ENCODE measurements at regions not wholly inside any gene's neighbourhood (a gene's known extent, or its start where the extent isn't known, plus 50 kb on each side); places are given as distances from the start of the nearest gene placed in this dataset.
"Not testable (repeated sequence)": the region's sequence is repeated elsewhere in the genome, so short reads cannot be mapped to it uniquely, and the experiment has no call there.

DNA sequence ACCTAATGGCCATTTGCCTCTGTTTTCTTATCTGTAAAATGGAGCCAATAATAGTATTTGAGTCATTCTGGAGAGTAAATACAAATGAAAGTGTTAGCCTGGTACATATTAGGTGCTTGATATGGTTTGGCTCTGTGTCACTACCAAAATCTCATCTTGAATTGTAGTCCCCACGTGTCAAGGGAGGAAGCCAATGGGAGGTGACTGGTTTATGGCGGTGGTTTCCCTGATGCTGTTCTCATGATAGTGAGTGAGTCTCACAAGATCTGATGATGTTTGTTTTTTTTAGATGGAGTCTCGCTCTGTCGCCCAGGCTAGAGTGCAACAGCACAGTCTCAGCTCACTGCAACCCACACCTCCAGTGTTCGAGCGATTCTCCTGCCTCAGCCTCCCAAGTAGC, 194.0 kb upstream of the SEMA3E start:
- Histone ChIP-seq H3K9me3 (no peaks in the 10 kb centered on the region), H3K27me3 (no peaks in the 10 kb centered on the region), H3K27ac (no peak overlapping the region), H3K4me3 (no peak overlapping the region), H3K36me3 (no peaks in the 10 kb centered on the region), H3K4me1 (no peaks in the 10 kb centered on the region)
- 89% methylated on average over 4 of the region's 6 CpGs; no CpG with 5 or more reads in 1 of the 2 donors for WGBS, 2 donors (ENCODE audit: low coverage in 1 of 2)
- TF ChIP-seq EP300 (IDR thresholded peaks at IDR 0.05): no peak
- ATAC-seq: no peak

DNA sequence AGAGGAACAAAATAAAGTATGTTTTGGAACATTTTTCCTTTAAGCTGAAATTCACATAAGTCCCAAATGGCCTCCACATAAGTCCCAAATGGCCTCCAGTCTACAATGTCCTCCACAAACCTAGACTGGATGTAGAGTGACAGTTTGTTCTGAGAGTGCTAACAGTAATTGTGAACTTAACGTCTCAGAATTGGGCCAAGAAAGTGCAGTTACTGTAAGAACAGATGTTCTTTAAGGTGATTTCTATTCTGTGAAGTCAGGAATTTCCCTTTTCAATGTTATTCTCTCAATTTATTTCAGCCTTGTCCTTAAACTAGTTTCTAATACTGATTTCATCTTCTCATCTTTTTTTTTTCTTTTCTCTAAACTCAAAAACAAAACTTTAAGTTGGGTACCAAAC, 188.7 kb upstream of the SEMA3E start:
- no peak for ATAC-seq
- H3K9me3 ChIP-seq: no peaks in the 10 kb centered on the region
- no peaks in the 10 kb centered on the region for H3K4me1 ChIP-seq
- TF ChIP-seq POLR2AphosphoS5 (IDR thresholded peaks at IDR 0.05) (no peak), EP300 (IDR thresholded peaks at IDR 0.05) (no peak), POLR2A (IDR thresholded peaks at IDR 0.05) (no peak)
- H3K36me3 ChIP-seq: no peaks in the 10 kb centered on the region
- H3K4me3 ChIP-seq: no peak overlapping the region
- H3K27me3 ChIP-seq: no peaks in the 10 kb centered on the region
- no peak overlapping the region for H3K27ac ChIP-seq
- 78 to 81% methylated on average over 1 of the region's 1 CpG for WGBS, 2 donors (ENCODE audit: low coverage in 1 of 2)

DNA sequence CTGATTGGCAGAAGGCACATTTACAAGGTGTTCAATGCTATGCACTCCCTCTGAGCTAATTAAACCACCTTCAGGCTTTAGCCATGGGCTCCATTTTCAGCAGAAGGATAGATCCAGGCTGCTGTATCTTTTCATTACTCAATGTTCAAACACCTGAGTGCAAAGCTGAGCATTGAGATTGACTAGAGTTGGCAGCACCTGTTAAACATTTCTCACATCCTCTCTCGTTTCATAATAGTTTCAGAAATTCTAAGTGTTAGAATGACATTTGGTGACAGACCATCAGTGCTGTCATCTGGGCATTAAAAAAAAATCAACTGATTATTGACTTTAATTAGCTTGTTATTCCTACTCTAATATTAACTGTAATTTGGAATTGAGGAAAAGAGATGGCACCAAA, 187.1 kb upstream of the SEMA3E start:
- 57 to 83% methylated on average over 1 of the region's 1 CpG for WGBS, 2 donors (ENCODE audit: low coverage in 1 of 2)
- no peak for ATAC-seq
- Histone ChIP-seq H3K36me3 (no peaks in the 10 kb centered on the region), H3K9me3 (no peaks in the 10 kb centered on the region), H3K27ac (no peak overlapping the region), H3K4me3 (no peak overlapping the region), H3K4me1 (no peaks in the 10 kb centered on the region), H3K27me3 (no peaks in the 10 kb centered on the region)
- TF ChIP-seq POLR2AphosphoS5 (IDR thresholded peaks at IDR 0.05): no peak
- no peak for TF ChIP-seq EP300 (IDR thresholded peaks at IDR 0.05)
- TF ChIP-seq POLR2A (IDR thresholded peaks at IDR 0.05): no peak
- TF ChIP-seq, protein P1, sequence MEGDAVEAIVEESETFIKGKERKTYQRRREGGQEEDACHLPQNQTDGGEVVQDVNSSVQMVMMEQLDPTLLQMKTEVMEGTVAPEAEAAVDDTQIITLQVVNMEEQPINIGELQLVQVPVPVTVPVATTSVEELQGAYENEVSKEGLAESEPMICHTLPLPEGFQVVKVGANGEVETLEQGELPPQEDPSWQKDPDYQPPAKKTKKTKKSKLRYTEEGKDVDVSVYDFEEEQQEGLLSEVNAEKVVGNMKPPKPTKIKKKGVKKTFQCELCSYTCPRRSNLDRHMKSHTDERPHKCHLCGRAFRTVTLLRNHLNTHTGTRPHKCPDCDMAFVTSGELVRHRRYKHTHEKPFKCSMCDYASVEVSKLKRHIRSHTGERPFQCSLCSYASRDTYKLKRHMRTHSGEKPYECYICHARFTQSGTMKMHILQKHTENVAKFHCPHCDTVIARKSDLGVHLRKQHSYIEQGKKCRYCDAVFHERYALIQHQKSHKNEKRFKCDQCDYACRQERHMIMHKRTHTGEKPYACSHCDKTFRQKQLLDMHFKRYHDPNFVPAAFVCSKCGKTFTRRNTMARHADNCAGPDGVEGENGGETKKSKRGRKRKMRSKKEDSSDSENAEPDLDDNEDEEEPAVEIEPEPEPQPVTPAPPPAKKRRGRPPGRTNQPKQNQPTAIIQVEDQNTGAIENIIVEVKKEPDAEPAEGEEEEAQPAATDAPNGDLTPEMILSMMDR (IDR thresholded peaks at IDR 0.05): no peak

DNA sequence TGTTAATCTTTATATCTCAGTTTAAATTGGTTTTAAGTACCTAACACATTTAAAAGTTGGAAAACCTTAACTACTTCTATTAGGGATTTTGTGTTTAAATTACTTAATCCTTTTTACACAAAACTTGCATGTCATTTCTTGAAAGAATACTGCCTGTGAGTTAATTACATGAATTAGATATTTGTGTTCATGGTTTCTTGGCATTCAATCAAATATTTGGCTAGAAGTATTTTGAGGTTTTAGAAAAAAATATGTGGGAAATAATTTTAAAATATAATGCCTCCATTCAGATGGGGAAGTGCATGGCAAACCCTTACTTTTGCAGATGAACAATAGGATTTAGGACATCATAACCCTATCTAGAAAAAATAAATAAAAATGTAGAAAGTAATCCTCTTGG, 186.5 kb upstream of the SEMA3E start:
- no peaks in the 10 kb centered on the region for H3K27me3 ChIP-seq
- H3K4me1 ChIP-seq: no peaks in the 10 kb centered on the region
- H3K27ac ChIP-seq: no peak overlapping the region
- no peak overlapping the region for H3K4me3 ChIP-seq
- TF ChIP-seq EP300 (IDR thresholded peaks at IDR 0.05) (no peak), POLR2A (IDR thresholded peaks at IDR 0.05) (no peak)
- TF ChIP-seq, protein P1 (IDR thresholded peaks at IDR 0.05): no peak
- H3K9me3 ChIP-seq: no peaks in the 10 kb centered on the region
- H3K36me3 ChIP-seq: no peaks in the 10 kb centered on the region
- no peak for ATAC-seq

DNA sequence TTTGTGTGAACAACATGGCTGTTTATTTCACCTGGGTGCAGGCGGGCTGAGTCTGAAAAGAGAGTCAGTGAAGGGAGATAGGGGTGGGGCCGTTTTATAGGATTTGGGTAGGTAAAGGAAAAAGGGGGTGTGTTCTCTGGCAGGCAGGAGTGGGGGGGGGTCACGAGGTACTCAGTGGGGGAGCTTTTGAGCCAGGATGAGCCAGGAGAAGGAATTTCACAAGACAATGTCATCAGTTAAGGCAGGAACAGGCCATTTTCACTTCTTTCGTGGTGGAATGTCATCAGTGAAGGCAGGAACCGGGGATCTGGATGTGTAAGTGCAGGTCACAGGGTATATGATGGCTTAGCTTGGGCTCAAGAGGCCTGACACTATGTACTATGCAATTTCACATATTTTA, 184.8 kb upstream of the SEMA3E start:
- WGBS, 2 donors (ENCODE audit: low coverage in 1 of 2): 75 to 90% methylated on average over 2 to 4 of the region's 5 CpGs
- H3K9me3 ChIP-seq, H3K27ac ChIP-seq, H3K4me1 ChIP-seq, H3K4me3 ChIP-seq, H3K36me3 ChIP-seq, H3K27me3 ChIP-seq, ATAC-seq: not testable (repeated sequence)

DNA sequence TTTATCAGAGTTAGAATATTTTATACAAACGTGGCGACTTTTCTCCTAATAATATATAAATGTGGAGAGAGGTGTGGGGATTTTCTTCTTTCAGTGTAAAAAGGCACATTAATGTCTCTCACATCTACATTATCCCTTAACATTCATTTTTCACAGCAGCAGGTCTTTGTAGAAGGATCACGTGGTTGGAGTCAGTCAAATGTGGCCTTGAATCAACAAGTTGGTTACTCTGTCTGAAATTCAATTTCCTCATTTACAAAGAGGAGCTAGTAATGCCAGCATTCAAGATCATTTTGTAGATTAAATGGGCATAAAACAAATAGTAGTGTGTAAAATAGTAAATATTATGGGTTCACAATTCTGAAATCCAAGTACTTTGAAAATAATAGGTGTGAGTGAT, 183.1 kb upstream of the SEMA3E start:
- WGBS, 2 donors (ENCODE audit: low coverage in 1 of 2): 71 to 81% methylated on average over 3 of the region's 3 CpGs
- no peak for ATAC-seq
- Histone ChIP-seq H3K36me3 (no peaks in the 10 kb centered on the region), H3K4me3 (no peak overlapping the region), H3K4me1 (no peaks in the 10 kb centered on the region), H3K9me3 (no peaks in the 10 kb centered on the region), H3K27ac (no peak overlapping the region), H3K27me3 (no peaks in the 10 kb centered on the region)
- TF ChIP-seq POLR2A (IDR thresholded peaks at IDR 0.05) (no peak), POLR2AphosphoS5 (IDR thresholded peaks at IDR 0.05) (no peak), EP300 (IDR thresholded peaks at IDR 0.05) (no peak)

DNA sequence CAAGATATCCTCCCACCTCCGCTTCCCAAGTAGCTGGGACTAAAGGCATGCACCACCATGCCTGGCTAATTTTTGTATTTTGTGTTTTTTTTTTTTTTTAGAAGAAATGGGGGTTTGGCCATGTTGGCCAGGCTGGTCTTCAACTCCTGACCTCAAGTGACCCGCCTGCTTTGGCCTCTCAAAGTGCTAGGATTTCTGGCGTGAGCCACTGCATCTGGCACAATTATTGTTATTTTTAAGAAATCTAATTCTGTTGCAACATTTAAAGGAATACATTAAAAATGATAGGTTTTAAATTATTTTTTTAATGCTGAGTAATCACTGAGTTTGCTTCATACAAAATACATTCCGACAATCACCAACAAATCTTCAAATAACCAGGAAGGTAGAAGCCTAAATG, 178.1 kb upstream of the SEMA3E start:
- H3K27me3 ChIP-seq: no peaks in the 10 kb centered on the region
- no peak overlapping the region for H3K4me3 ChIP-seq
- 74 to 89% methylated on average over 4 of the region's 4 CpGs for WGBS, 2 donors (ENCODE audit: low coverage in 1 of 2)
- no peaks in the 10 kb centered on the region for H3K4me1 ChIP-seq
- TF ChIP-seq EP300 (IDR thresholded peaks at IDR 0.05) (no peak), POLR2A (IDR thresholded peaks at IDR 0.05) (no peak), POLR2AphosphoS5 (IDR thresholded peaks at IDR 0.05) (no peak)
- TF ChIP-seq, protein P1 (IDR thresholded peaks at IDR 0.05): no peak
- no peak overlapping the region for H3K27ac ChIP-seq
- no peaks in the 10 kb centered on the region for H3K36me3 ChIP-seq
- no peak for ATAC-seq
- H3K9me3 ChIP-seq: no peaks in the 10 kb centered on the region

Data from gastroesophageal sphincter (tissue), 4 donors.